Body of pancreas (tissue), 4 donors: ENCODE measurements at regions not wholly inside any gene's neighbourhood (a gene's known extent, or its start where the extent isn't known, plus 50 kb on each side); places are given as distances from the start of the nearest gene placed in this dataset.

Source experiments
- ATAC-seq: fragments of 150-250 bp; one replicate; pipeline ENCODE4 v1.9.1; 2016
- DNase-seq, 4 donors: peaks; one replicate each; pipeline ENCODE4 v3.0.0-alpha.2; 2019
- H3K27ac ChIP-seq, 4 donors: fragments of 200-600 bp; sonication (generic); 1 replicate in 3 of 4; 2 replicates in 1 of 4; pipeline versions ENCODE4 v1.5.1 to v1.6.1; 2016 to 2019; ENCODE audit warnings: mild to moderate bottlenecking in 1 of 4, mixed read lengths in 1 of 4, moderate library complexity in 1 of 4
- H3K27me3 ChIP-seq, 2 donors: fragments of 200-600 bp; sonication (generic); one replicate each; pipeline ENCODE4 v1.6.0; 2016; ENCODE audit warnings: mild to moderate bottlenecking in 1 of 2
- H3K36me3 ChIP-seq, 2 donors: fragments of 200-600 bp; sonication (generic); replicated peaks in 1 of 2; 2 replicates each; pipeline ENCODE4 v1.5.1; 2016; ENCODE audit warnings: low read depth in 2 of 2; ENCODE audit not compliant: insufficient read depth in 1 of 2
- H3K4me1 ChIP-seq: fragments of 200-600 bp; sonication (generic); one replicate; pipeline ENCODE4 v1.6.0; 2016
- H3K4me3 ChIP-seq, 2 donors: fragments of 200-600 bp; sonication (generic); 1 replicate in 1 of 2; 2 replicates in 1 of 2; pipeline ENCODE4 v1.5.1; 2016 to 2019
- H3K9me3 ChIP-seq, 3 donors: fragments of 200-600 bp; sonication (generic); 1 replicate in 2 of 3; 2 replicates in 1 of 3; pipeline ENCODE4 v1.5.1; 2016
- CTCF ChIP-seq, 7 experiments: fragments of 450-650 bp in 4 of 7; fragments of 200-600 bp in 3 of 7; sonication (generic) in 3 of 7; IDR thresholded peaks; one replicate each; pipeline ENCODE4 v1.5.1; 2016 to 2019; ENCODE audit warnings: antibody characterized with exemption in 7 of 7
- POLR2A ChIP-seq, 3 donors: fragments of 450-650 bp; IDR thresholded peaks; one replicate each; pipeline ENCODE4 v1.6.1; 2016; ENCODE audit warnings: antibody characterized with exemption in 3 of 3, mild to moderate bottlenecking in 2 of 3
- WGBS, 2 donors: methylation state at CpG; one replicate each; pipeline ENCODE4 v1.1.5; 2017; 5-methylcytosine and 5-hydroxymethylcytosine counted together
- intact Hi-C: fragments of 100-400 bp; cut with DNase I; formaldehyde crosslinking; loops from one replicate; pipeline ENCODE4 v1.15.1; 2023

GRCh38 chr13:91189506-91189905 is 158.0 kb upstream of the MIR17HG start:
- H3K27me3 ChIP-seq = no peaks in the 10 kb centered on the region
- no peak overlapping the region for H3K4me3 ChIP-seq
- H3K4me1 ChIP-seq = no peaks in the 10 kb centered on the region
- intact Hi-C loops = loop anchor here (10.0 kb wide), 1 partner anchor 55 kb away; no protein-coding TSS in a partner anchor
- WGBS, 2 donors = 80 to 82% methylated on average over 3 of the region's 3 CpGs
- H3K36me3 ChIP-seq = no peaks in the 10 kb centered on the region
- TF ChIP-seq POLR2A (IDR thresholded peaks at IDR 0.05) (no peak), CTCF (IDR thresholded peaks at IDR 0.05) (no peak)
- H3K27ac ChIP-seq = no peak overlapping the region
- no peaks in the 10 kb centered on the region for H3K9me3 ChIP-seq
- DNase-seq (no peak), ATAC-seq (no peak)

DNA sequence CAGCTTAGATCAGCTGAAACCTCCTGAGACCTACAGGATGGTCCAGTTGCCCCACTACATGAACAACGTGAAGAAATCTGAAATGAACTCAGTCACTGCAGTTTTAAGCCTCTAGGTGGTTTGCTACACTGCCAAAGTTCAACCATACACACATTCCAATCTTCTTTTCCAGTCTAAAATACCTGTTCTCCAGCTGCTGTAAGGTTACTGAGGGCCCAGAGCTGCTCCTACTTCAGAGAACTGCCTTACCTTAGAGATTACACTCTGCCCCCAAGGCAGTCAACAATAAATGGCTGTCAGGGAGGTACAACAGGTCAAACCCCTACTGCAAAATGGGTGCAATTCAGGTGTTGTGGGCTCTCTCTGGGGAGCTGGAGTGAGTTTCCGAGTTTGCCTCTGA is 154.1 kb upstream of the MIR17HG start:
- intact Hi-C loops = no loop called here

DNA sequence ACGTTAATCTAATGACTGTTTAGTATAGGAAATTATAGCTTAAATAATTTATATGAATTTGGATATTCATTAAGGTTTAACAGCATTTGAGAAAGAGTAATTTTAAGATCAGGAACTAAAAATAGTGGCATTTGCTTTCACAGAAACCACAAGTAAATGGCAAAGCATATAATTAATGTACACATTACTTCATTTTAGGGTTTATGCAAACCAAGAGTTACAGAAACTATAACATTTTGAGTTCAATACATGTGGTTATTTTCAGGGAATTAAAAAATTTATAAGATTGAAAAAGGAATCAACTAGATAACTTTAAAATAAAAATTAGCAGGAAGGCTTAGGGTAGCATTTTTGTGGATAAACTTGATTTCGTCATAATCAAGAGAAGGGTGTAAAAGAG is 151.7 kb upstream of the MIR17HG start:
- DNase-seq (no peak), ATAC-seq (no peak)
- no peak overlapping the region for H3K4me3 ChIP-seq
- intact Hi-C loops = no loop called here
- H3K4me1 ChIP-seq = no peaks in the 10 kb centered on the region
- WGBS, 2 donors = 62 to 63% methylated on average over 2 of the region's 2 CpGs
- H3K27me3 ChIP-seq = no peaks in the 10 kb centered on the region
- H3K36me3 ChIP-seq = no peaks in the 10 kb centered on the region
- H3K27ac ChIP-seq = no peak overlapping the region
- TF ChIP-seq POLR2A (IDR thresholded peaks at IDR 0.05) (no peak), CTCF (IDR thresholded peaks at IDR 0.05) (no peak)
- H3K9me3 ChIP-seq = no peaks in the 10 kb centered on the region

More for the DNA sequence above, 154.1 kb upstream of the MIR17HG start:
- no peaks in the 10 kb centered on the region for H3K4me1 ChIP-seq
- no peaks in the 10 kb centered on the region for H3K27me3 ChIP-seq
- H3K4me3 ChIP-seq = no peak overlapping the region
- ATAC-seq (no peak), DNase-seq (no peak)
- no peak for TF ChIP-seq POLR2A (IDR thresholded peaks at IDR 0.05)
- no peak for TF ChIP-seq CTCF (IDR thresholded peaks at IDR 0.05)
- WGBS, 2 donors = 56 to 68% methylated on average over 2 of the region's 2 CpGs
- no peak overlapping the region for H3K27ac ChIP-seq
- no peaks in the 10 kb centered on the region for H3K9me3 ChIP-seq
- H3K36me3 ChIP-seq = no peaks in the 10 kb centered on the region

DNA sequence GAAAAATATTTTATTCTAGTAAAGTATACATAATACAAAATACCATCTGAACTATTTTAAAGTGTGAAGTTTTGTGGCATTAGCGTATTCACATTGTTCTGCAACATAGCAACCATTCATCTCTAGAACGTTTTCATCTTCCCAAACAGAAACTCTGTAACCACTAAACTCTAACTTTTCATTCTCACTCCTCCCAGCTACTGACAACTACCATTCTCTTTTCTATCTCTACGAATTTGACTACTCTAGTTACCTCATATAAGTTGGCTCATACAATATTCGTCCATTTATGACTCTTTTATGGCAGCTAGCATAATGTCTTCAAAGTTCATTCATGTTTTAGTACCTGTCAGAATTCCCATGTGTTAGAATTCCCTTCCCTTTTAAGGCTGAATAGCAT is 150.5 kb upstream of the MIR17HG start:
- intact Hi-C loops = no loop called here
- Histone ChIP-seq H3K36me3 (no peaks in the 10 kb centered on the region), H3K4me3 (no peak overlapping the region), H3K27ac (no peak overlapping the region), H3K4me1 (no peaks in the 10 kb centered on the region), H3K9me3 (no peaks in the 10 kb centered on the region), H3K27me3 (no peaks in the 10 kb centered on the region)
- WGBS, 2 donors = 52 to 54% methylated on average over 4 of the region's 4 CpGs
- TF ChIP-seq CTCF (IDR thresholded peaks at IDR 0.05) (no peak), POLR2A (IDR thresholded peaks at IDR 0.05) (no peak)
- ATAC-seq = no peak
- no peak for DNase-seq

DNA sequence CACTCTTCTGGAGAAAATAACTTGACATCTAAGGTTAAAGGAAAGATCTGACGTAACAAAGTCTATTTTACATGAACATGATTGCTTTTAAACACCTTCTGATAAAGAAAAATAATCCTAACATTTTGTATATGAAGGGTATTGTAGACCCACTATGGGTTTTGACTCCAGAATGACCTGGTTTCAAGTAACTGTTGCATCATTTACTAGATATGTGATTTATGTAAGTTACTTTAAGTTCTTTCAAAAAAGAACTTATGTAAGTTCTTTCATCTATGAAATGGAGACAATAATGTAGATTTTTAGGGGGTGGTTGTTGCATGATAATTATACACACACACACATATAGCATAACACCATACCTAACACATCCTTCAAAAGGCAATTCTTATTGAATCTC is 147.6 kb upstream of the MIR17HG start:
- Histone ChIP-seq H3K4me1 (no peaks in the 10 kb centered on the region), H3K4me3 (no peak overlapping the region), H3K9me3 (no peaks in the 10 kb centered on the region), H3K36me3 (no peaks in the 10 kb centered on the region), H3K27me3 (no peaks in the 10 kb centered on the region), H3K27ac (no peak overlapping the region)
- 50 to 63% methylated on average over 1 of the region's 1 CpG for WGBS, 2 donors
- TF ChIP-seq CTCF (IDR thresholded peaks at IDR 0.05) (no peak), POLR2A (IDR thresholded peaks at IDR 0.05) (no peak)
- DNase-seq (no peak), ATAC-seq (no peak)
- intact Hi-C loops = no loop called here
